ENCODE measurements at regions not wholly inside any gene's neighbourhood (a gene's known extent, or its start where the extent isn't known, plus 50 kb on each side); places are given as distances from the start of the nearest gene placed in this dataset.
"Not testable (repeated sequence)": the region's sequence is repeated elsewhere in the genome, so short reads cannot be mapped to it uniquely, and the experiment has no call there.

DNA sequence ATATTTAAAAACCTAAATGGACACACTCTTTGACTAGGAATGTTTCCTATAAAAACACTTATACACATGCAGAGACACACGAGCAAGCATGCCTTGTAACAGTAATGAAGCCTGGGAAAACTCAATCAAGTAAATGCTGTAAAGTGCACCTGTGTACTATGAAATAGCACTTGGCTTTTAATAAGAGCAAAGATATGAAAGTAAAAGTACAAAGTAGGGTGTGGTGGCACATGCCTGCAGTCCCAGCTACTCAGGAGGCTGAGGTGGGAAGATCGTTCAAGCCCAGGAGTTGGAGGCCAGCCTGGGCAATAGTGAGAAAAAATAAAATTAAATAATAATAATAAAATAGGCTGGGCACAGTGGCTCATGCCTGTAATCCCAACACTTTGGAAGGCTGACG, 166.9 kb upstream of the GRK3 start:
- no peaks in the 10 kb centered on the region for H3K36me3 ChIP-seq (ENCODE audit: control insufficient read depth in 2 of 2, extremely low read depth in 1 of 2, insufficient read depth in 2 of 2, low read length in 2 of 2)
- ChIA-PET POLR2A (no interaction called here), CTCF (no interaction called here)
- no peak overlapping the region for H3K27ac ChIP-seq (ENCODE audit: insufficient read depth, low read depth, low read length)
- no peaks in the 10 kb centered on the region for H3K9me3 ChIP-seq (replicated peaks; ENCODE audit: control insufficient read depth, insufficient read depth, low read length)
- H3K27me3 ChIP-seq (ENCODE audit: control insufficient read depth in 2 of 2, insufficient read depth in 2 of 2, low read length in 2 of 2) = no peaks in the 10 kb centered on the region
- no peak overlapping the region for H3K4me3 ChIP-seq (replicated peaks in 1 of 3; ENCODE audit: insufficient read depth in 1 of 3, low read depth in 1 of 3, low read length in 3 of 3)
- TF ChIP-seq, protein P1, sequence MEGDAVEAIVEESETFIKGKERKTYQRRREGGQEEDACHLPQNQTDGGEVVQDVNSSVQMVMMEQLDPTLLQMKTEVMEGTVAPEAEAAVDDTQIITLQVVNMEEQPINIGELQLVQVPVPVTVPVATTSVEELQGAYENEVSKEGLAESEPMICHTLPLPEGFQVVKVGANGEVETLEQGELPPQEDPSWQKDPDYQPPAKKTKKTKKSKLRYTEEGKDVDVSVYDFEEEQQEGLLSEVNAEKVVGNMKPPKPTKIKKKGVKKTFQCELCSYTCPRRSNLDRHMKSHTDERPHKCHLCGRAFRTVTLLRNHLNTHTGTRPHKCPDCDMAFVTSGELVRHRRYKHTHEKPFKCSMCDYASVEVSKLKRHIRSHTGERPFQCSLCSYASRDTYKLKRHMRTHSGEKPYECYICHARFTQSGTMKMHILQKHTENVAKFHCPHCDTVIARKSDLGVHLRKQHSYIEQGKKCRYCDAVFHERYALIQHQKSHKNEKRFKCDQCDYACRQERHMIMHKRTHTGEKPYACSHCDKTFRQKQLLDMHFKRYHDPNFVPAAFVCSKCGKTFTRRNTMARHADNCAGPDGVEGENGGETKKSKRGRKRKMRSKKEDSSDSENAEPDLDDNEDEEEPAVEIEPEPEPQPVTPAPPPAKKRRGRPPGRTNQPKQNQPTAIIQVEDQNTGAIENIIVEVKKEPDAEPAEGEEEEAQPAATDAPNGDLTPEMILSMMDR (IDR thresholded peaks at IDR 0.05; ENCODE audit: extremely low read depth in 1 of 2, insufficient read depth in 1 of 2, low read depth in 1 of 2, low read length in 2 of 2) = no peak
- no peak for TF ChIP-seq POLR2AphosphoS5 (IDR thresholded peaks at IDR 0.05; ENCODE audit: insufficient read depth, low read depth, low read length)
- TF ChIP-seq MYC (IDR thresholded peaks at IDR 0.05; ENCODE audit: low read depth, low read length) = no peak
- TF ChIP-seq EZH2 (IDR thresholded peaks at IDR 0.05; ENCODE audit: borderline replicate concordance, low read depth, low read length, severe bottlenecking) = no peak
- TF ChIP-seq FOS (IDR thresholded peaks at IDR 0.05; ENCODE audit: borderline replicate concordance, insufficient read depth, low read length) = no peak
- no peak for TF ChIP-seq JUN (IDR thresholded peaks at IDR 0.05; ENCODE audit: borderline replicate concordance, insufficient read depth, insufficient read length, low read depth)
- TF ChIP-seq GATA2 (IDR thresholded peaks at IDR 0.05; ENCODE audit: insufficient read depth, insufficient read length, low read depth, low read length) = no peak
- TF ChIP-seq POLR2A (IDR thresholded peaks at IDR 0.05; ENCODE audit: low read depth, low read length) = no peak
- TF ChIP-seq, protein P2, sequence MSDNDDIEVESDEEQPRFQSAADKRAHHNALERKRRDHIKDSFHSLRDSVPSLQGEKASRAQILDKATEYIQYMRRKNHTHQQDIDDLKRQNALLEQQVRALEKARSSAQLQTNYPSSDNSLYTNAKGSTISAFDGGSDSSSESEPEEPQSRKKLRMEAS (IDR thresholded peaks at IDR 0.05; ENCODE audit: insufficient read depth, insufficient read length) = no peak
- H3K9me1 ChIP-seq (replicated peaks; ENCODE audit: control insufficient read depth, extremely low read depth, insufficient read depth, low read length) = no peaks in the 10 kb centered on the region
- peaks cover 15% of the 10 kb centered on the region for H3K79me2 ChIP-seq (ENCODE audit: control insufficient read depth, insufficient read depth, low read length)
- DNase-seq (ENCODE audit: low read depth, low spot score) = no peak
- no peak overlapping the region for H2AFZ ChIP-seq (ENCODE audit: low read depth, low read length)
- no peak overlapping the region for H3K9ac ChIP-seq (replicated peaks; ENCODE audit: extremely low read depth, insufficient read depth, low read length)
- H3K4me1 ChIP-seq (ENCODE audit: control insufficient read depth, extremely low read depth, insufficient read depth, low read length) = peaks cover 12% of the 10 kb centered on the region
- dilution Hi-C loops (cut with MboI; ENCODE audit: extremely low pct_ligation_motif_present, low sequenced_read_pairs) = no loop called here
- BruUV-seq (replicated peaks) = no TSS peak
- FAIRE-seq = no peak
- no peaks in the 10 kb centered on the region for H4K20me1 ChIP-seq (replicated peaks; ENCODE audit: control insufficient read depth, extremely low read depth, insufficient read depth, low read length)
- H3K4me2 ChIP-seq (ENCODE audit: insufficient read depth, low read length) = no peak overlapping the region
- intact Hi-C loops (cut with micrococcal nuclease) = no loop called here

DNA sequence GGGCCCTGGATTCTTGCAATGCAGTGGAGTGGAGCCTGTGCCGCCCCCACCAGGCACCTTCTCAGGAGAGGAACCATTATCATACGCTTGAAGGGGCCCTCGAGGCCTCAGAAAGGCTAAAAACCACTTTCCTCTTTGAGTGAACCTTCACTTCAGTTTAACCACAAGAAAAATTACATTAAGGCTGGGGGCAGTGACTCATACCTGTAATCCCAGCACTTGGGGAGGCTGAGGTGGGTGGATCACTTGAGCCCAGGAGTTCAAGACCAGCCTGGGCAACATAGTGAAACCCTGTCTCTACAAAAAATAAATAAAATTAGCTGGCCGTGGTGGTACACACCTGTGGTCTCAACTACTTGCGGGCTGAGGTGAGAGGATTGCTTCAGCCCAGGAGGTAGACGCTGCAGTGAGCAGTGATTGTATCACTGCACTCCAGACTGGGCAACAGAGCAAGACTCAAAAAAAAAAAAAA, 165.8 kb upstream of the GRK3 start:
- H3K4me3 ChIP-seq (replicated peaks in 1 of 3; ENCODE audit: insufficient read depth in 1 of 3, low read depth in 1 of 3, low read length in 3 of 3); H3K27me3 ChIP-seq (ENCODE audit: control insufficient read depth in 2 of 2, insufficient read depth in 2 of 2, low read length in 2 of 2); H3K9me1 ChIP-seq (replicated peaks; ENCODE audit: control insufficient read depth, extremely low read depth, insufficient read depth, low read length); dilution Hi-C loops (cut with MboI; ENCODE audit: extremely low pct_ligation_motif_present, low sequenced_read_pairs); intact Hi-C loops (cut with micrococcal nuclease); H3K27ac ChIP-seq (ENCODE audit: insufficient read depth, low read depth, low read length); CTCF ChIA-PET; H3K4me2 ChIP-seq (ENCODE audit: insufficient read depth, low read length); H4K20me1 ChIP-seq (replicated peaks; ENCODE audit: control insufficient read depth, extremely low read depth, insufficient read depth, low read length); H3K36me3 ChIP-seq (ENCODE audit: control insufficient read depth in 2 of 2, extremely low read depth in 1 of 2, insufficient read depth in 2 of 2, low read length in 2 of 2); H2AFZ ChIP-seq (ENCODE audit: low read depth, low read length); H3K9ac ChIP-seq (replicated peaks; ENCODE audit: extremely low read depth, insufficient read depth, low read length); DNase-seq (ENCODE audit: low read depth, low spot score); POLR2A ChIA-PET; FAIRE-seq; H3K9me3 ChIP-seq (replicated peaks; ENCODE audit: control insufficient read depth, insufficient read depth, low read length); BruUV-seq (replicated peaks): not testable (repeated sequence)
- Histone ChIP-seq H3K79me2 (ENCODE audit: control insufficient read depth, insufficient read depth, low read length) (peaks cover 22% of the 10 kb centered on the region), H3K4me1 (ENCODE audit: control insufficient read depth, extremely low read depth, insufficient read depth, low read length) (peaks cover 22% of the 10 kb centered on the region)
